UCSD-AML1 (cell line): ENCODE measurements at regions not wholly inside any gene's neighbourhood (a gene's known extent, or its start where the extent isn't known, plus 50 kb on each side); places are given as distances from the start of the nearest gene placed in this dataset.

Experiments
- DNase-seq: peaks from one replicate; lab custom pipeline; 2025; ENCODE audit not compliant: unreplicated experiment; lab: John Stamatoyannopoulos, UW

DNA sequence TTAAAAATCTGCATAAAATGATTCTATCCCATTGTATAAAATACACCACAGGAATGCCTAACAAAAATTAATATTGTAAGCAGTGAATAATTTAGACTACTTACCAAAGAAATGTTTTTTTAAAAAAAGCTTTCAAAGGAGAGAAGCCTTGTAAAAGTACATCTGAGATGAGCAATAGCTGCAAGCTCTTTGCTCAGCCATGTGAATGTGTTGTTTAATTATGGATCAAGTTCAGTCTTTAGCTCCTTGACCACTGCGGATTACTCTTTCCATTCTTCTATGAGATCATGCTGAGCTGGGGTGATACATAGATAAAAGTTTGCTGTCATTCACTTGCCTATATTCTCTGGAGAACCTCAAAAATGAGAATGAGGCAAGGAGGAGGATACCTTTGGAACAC is 782.4 kb upstream of the ZNF608 start:
- DNase-seq = no peak

DNA sequence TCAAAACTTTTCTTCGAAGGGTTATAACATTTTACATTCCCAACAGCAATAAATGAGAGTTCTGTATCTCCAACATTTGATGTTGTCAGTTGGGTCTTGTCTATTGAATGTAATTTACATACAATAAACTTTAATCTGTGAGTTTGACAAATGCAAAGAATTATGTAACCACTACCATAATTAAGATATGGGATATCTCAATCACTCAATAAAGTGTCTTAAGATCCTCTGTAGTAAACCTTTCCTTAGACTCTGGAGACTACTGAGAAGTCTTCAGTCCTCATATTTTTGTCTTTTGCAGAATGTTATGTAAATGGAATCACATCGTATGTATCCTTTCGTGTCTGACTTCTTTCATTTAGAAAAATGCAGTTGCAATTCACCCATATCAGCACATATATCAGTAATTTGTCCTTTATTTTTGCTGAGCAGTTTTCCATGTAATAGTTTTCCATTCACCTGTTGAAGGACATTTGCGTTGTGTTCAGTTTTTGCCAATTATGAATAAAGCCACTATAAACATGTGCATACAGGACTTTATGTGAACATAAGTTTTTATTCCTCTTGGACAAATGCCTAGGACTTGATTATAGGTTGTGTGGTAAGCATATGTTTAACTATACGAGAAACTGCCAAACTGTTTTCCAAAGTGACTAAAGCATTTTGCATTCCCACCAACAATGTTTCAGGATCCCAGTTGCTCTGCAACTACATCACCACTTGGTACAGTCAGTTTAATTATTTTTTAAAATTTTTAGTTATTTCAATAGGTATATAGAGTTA is 784.6 kb upstream of the ZNF608 start:
- no peak for DNase-seq

DNA sequence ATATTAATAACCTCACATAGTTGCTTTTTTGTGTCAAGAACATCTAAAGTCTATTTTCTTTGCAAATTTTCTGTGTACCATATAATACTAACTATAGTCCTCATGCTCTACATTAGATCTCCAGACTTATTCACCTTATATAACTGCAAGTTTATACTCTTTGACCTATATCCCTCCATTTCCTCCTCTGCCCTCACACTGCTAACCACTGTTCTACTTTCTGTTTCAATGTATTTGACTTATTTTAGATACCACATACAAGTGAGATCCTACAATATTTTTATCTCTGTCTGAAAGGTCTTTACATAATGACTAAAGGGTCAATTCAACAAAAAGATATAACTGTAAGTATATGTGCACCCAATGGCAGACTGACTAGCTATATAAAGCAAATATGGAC is 789.7 kb upstream of the ZNF608 start:
- no peak for DNase-seq

DNA sequence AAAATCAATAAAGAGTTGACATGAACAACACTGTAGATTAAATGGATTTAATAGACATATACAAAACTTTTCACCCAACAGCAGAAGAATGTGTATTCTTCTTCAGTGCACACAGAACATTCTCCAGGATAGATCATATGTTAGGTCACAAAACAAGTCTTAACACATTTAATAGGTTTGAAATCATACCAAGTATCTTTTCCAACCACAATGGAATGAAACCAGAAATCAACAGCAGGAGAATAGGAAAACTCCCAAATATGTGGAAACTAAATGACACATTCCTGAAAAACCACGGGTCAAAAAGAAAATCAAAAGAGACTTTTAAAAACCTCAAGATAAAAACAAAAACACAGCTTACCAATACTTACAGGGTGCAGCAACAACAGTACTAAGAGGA is 790.1 kb upstream of the ZNF608 start:
- DNase-seq = no peak

DNA sequence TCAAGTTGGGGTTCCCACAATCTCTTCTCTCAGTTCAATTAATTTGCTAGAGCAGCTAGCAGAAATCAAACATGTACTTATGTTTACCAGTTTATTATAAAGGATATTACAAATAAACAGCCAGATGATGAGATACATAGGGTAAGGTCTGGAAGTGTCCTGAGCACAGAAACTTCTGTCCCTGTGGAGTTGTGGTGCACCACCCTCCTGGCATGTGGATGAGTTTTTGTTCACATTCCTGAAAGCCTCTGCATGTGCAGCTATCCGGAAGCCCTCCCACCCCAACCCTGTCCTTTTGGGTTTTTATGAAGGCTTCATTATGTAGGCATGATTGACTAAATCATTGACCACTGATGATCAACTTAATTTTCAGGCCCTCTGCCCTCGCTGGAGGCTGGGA is 791.2 kb upstream of the ZNF608 start:
- DNase-seq = no peak

DNA sequence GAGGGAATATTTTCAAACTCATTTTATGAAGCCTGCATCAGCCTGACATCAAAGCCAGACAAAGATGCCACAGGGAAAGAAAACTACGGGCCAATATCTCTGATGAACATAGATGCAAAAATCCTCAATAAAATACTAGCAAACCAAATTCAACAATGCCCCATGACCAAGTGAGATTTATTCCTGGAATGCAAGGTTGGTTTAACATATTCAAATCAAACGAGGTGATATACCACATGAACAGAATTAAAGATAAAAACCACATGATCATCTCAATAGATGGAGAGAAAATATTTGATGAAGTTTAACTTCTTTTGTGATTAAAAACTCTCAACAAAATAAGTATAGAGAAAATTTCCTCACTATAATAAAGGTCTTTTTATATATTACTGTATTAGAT is 792.0 kb upstream of the ZNF608 start:
- no peak for DNase-seq

DNA sequence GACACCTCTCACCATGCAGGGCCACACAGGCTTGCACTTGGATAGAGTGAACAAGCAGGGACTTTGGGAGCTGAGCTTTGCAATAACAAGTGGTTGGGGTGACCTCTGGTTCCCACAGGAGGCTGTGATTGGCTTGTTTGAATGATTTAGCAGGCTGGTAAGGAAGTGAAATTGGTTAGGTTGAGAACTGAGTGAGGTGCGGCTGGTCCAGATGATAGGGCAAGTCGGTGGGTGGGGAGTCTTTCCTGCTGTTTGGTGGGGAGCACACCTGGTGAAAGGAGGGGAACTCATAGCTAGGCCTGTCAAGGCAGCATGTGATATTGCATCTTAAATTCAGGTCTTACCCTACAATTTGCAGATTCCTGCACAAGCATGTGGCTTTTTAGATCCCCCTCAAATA is 794.6 kb upstream of the ZNF608 start:
- DNase-seq = no peak

DNA sequence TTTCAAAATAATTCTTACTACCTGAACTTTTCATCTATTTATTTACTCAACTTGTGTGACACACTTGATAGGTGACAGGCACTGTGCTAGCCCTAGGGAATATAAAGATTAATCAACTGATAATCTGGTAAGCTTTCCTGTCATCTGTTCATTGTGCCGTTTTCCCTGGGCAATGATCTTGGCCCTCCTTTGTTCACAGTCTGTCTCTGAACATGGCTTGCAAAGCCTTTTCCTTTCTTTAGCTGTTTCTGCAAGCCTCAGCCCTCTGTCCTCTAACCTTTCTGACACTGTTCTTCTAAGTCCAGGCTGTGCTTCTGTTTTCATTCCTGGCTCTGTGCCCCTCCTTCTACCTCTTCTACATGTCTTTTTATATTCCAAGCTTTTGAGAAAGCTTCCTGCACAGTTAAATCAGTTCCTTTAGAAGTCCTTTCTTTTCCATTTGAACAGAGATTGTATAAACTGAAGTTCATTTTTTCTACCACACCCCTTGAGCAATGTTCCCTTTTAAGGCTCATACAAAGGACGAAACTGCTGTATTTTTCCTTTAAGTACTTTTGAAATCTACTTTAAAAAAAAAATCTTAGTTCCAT is 803.0 kb upstream of the ZNF608 start:
- DNase-seq = no peak

DNA sequence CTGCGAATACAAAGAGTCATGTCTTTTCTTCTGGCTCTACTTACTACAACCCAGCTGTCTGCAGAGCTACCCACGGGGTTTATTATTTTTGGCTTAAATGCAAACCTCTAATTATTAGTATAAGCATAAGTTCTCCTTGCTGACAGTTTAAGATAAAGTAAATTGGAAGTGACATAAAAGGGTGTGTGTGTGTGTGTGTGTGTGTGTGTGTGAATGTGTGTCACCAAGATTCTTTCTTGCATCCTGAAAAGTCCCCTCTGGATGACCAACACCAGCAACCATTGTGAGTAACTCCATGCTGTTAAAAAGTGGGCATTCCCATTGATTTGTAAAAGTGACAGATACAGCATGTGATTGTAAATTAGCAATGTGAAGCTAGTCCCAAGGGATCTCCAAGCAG is 803.8 kb upstream of the ZNF608 start:
- DNase-seq = no peak

DNA sequence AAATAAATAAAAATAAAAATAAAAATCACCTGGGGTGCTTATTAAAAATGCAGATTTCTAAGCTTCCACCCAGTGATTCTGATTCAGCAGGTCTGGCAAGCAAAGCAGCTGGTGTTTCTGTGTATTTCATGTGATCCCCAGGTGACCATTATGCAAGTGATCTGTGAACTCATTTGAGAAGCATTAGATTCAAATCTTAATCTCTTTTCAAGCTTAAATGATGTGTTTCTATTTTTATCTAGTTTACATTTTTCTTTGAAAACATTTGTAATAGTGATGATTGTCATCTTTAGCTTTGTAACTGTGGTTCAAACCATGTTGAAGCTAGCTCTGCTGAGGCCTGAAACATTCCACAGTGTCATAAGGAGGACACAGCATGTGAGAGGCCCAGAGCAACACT is 804.8 kb upstream of the ZNF608 start:
- DNase-seq = no peak

DNA sequence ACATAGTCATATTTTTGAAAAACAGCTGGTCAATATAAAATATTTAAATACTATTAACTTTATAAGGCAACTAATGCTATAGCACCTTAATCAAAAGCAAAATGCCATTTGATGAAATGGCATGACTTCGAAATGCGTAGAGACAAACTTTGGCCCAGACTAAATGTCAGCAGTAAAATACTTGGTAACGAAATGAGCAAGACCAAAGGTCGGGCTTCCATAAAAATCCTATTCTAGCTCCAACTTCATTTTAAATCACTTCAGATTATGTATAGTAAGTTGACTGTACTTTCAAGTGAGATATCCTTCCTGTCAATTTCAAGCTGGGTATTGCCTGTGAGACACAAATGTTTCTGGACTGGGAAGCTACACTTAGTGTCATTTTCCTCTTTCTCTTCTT is 805.4 kb upstream of the ZNF608 start:
- no peak for DNase-seq

DNA sequence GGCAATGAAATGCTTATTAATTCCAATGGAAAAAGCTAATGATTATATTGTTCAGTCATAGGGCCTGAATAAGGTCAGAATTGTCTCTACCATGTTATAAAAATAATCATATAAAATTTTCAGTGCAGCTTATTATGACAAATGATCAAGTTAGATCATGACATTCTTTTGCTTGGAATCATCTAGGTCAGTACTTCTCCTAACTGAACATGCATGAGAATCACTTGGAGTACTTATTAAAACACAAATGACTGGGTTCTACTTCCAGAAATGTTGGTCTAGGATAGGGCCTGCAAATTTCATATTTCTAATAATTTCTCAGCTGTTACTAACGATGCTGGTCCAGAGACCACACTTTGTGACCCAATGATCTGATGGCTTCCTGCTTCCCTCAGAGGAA is 806.0 kb upstream of the ZNF608 start:
- DNase-seq = no peak

DNA sequence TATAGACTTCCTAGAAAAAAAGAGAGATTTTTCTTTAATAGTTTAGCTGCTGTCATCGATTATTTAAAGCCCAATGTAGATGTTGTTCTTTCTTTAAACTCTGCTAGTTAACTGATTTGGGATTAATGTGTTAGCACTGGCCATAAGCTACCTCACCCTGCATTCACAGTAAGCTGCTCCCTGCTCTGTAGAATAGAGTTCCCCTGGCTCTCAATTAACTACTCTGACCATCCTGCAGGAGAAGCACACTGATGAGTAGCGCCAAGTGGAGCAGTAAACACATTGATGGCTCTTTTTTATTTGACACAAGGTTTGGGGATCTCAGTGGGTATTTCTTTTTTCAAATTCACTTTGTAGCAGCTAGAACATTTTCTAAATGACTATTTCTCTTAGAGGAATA is 807.9 kb upstream of the ZNF608 start:
- no peak for DNase-seq

DNA sequence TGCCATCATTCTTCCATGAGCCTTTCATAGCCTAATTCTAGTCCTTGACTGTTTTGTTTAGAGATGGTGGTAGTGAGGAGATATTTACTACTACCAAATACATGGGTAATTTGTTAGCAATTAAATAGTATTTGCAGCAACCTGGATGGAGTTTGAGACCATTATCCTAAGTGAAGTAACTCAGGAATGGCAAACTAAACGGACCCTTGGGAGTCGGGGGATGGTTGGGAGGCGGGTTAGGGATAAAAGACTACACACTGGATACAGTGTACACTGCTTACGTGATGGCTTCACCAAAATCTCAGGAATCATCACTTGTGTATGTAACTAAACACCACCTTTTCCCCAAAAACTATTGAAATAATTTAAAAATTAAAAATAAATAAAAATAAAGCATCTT is 809.2 kb upstream of the ZNF608 start:
- DNase-seq = no peak

DNA sequence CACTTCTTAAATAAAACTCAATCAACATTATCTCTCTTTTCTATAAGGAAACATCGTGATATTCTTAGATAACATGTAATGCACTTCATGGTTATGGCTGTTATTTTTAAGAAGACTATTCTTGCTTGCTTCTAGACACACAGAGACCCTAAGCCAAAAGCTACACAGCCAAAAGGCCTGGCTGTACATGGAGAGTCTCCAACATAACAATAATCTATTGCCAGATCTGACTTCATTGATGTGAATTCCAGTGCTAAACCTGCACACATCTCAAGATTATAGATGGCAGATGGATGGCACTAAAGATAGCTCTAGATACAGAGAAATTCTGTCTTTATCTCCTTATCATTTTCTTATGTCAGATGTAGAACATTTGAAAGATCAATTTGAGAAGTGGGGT is 811.6 kb upstream of the ZNF608 start:
- no peak for DNase-seq

DNA sequence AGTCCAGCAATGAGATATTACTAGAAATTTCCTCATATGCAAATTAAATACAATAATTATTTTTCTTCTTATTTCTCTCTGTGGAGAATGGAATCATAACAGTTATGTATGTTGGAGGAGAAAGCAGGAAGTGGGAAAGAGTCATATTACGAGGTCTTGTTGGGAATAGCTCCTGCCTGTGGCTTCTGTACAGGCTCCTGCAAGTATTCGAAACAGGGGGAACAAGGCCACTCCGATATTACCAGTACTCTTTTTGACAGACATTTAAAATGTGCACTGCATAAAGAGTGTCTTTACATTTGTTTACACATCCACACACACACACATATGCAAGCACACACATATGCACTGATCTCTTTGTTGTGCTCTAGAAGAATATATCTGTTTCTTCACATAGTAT is 812.0 kb upstream of the ZNF608 start:
- DNase-seq = no peak

DNA sequence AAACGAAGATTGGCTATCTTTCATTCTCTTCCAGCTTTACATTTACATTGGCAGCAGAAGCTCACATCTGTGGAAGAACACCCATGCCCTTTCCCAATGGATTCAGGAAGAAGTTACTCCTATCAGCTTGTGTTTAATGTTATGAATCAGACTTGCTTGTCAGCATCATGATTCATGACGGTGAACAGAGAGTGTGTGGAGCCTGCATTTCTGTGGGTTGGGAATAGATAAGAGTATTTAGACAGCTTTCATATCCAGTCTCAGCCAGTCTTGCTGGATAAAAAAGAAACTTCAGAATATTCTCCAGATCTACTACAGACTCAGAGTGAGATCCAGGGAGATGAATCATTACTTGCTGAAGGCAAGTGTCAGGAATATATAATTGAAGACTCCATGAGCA is 812.9 kb upstream of the ZNF608 start:
- no peak for DNase-seq

DNA sequence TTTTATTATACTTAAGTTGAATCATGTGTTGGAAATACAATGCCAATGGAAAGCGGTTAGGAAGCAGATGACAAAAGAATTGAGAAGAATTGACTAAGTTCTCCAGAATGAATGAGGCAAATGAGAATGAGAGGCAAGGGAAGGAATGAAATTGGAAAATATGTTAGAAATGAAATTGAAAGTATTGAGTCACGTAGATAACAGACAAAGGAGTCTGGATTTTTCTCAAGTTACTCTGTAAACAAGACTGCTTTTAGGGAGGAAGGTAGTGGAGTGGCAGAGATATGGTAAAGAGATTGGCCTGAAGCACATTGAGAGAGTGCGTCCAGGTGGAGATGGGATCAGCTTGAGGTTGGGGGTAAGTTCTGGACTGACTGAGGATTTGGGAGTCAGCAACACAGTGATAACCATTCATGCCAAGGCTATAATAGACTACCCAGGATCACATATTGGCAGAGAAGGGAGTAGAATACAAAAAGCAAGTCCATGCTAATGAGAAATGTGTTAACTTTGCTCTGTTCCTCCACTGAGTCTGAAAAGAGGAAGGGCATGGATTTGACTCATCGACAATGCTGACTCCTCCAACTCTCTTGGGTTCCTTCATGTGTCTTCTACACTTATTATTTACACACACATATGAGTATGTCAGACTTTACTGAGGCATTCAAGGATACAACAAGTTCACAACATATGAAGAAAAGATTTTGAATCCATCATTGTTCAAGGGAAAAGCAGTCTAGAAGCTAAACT is 814.2 kb upstream of the ZNF608 start:
- DNase-seq = no peak

DNA sequence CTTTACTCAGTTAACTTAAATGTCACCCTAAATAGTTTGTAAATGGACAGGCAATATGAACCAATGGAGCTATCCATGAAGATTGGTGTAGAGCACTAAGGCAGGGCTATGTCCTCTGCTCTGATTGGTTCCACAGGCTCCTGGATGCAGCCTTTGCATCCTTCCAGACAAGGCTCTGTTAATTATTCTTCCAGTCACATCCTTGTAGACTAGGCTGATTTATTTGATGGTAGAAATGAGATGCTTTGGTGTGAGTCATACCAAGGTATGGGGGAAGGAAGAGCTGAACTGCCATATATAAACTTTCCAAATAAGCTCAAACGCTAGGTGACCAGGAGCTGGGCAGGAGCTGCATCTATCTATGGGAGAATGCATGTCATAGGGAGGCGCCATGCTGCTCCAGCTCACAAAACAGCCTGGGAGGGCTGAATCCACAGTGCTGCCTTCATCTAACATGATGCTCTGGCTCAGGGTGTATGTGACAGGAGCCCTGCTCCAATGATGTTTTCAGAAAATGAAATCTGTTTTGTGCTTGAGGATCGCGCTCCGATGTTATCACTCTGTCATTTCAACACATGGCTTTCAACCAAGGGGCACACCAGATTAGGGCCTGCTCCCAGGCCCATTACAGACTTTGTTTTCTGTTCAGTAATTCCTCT is 818.0 kb upstream of the ZNF608 start:
- no peak for DNase-seq

DNA sequence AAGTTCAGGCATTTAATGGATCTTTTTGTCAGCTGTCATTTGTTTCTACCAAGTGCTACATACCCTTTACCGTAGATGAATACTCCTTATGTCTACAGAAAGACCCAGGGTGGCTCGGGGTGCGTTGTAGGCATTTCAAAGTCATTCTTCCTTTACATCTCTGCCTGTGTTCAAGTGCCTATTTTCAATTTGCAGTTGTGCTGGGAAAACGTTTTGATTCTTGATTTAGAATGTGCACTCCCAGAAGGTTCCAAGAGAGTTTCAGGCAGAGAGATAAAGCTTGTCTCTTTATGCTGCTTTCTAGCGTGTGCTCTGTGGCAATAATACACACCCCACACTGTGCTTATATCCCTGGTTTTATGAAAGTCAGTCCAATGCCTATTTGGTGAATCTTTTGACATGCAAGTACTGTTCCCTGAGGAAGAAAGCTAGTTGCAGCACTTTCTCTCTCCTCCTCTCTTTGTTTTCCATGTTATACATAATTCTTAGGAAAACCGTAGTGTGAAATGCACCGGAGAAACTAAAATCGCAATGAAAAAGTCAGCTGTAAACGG is 828.1 kb upstream of the ZNF608 start:
- no peak for DNase-seq

DNA sequence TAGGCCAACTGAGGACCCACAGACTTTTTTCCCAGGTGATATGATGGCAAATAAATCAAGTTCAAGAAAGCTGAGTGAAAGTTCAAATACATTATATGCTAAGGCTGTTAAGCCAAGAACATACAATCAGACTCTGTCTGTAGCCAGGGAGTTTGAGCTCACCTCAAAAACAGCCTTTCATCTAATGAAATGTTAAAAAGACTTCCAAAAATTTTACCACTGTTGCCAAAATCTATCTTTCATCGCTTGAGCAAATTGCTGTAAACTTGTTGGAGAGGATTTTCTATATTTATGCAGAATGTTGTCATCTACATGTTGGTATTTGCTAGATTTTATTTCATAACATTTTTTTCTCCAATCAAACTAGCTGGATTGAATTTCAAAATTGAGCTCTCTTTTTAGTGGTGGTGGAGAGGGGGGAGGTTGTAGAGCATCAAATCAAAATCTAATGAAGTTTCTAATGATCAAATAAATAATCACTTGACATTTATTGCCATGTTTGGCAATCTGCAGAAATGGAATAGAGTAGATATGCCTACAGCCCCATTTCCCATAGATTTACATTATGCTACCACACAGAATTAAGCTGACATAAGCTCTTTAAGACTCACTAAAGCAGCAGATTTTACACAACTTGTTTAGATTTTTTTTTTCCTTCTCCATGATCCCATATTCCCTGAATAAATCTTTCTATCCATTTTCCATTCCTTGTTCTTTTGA is 828.9 kb upstream of the ZNF608 start:
- no peak for DNase-seq
